ENCODE measurements at regions not wholly inside any gene's neighbourhood (a gene's known extent, or its start where the extent isn't known, plus 50 kb on each side); places are given as distances from the start of the nearest gene placed in this dataset.

DNA sequence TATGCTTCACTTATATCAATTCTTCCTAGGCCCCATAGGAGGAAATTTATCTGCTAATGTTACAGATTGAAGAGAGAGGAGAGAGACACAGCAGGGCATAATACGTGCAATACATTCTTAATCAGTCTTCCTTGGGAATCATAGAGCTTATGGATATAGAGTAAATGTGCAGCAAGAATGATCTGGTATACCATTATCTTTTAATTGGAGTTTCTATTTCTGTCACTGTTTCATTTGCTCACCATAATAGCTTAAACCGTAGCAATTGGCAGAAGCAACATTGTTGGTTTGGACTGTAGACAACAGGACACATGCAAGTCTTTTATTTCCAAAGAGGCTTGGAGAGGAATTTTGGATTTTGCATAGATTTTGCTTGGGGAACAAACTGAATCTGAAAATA, 68.1 kb upstream of the PCSK2 start:
- no peak for DNase-seq (ENCODE audit: low spot score)
- CTCF ChIA-PET = no interaction called here
- no peak overlapping the region for H3K27ac ChIP-seq
- POLR2A ChIA-PET (ENCODE audit: low non-redundant PET) = no interaction called here
- TF ChIP-seq CTCF (conservative IDR thresholded peaks at IDR 0.05; ENCODE audit: low read depth) = no peak

GRCh38 chr20:17161673-17162481, 65.0 kb upstream of the PCSK2 start:
- TF ChIP-seq CTCF (conservative IDR thresholded peaks at IDR 0.05; ENCODE audit: low read depth) = no peak
- POLR2A ChIA-PET (ENCODE audit: low non-redundant PET) = no interaction called here
- CTCF ChIA-PET = no interaction called here
- DNase-seq (ENCODE audit: low spot score) = no peak
- H3K27ac ChIP-seq = no peak overlapping the region

GRCh38 chr20:17168026-17168612, 58.7 kb upstream of the PCSK2 start:
- ChIA-PET CTCF (no interaction called here), POLR2A (ENCODE audit: low non-redundant PET) (no interaction called here)
- no peak for TF ChIP-seq CTCF (conservative IDR thresholded peaks at IDR 0.05; ENCODE audit: low read depth)
- no peak for DNase-seq (ENCODE audit: low spot score)
- H3K27ac ChIP-seq = no peak overlapping the region

- CTCF ChIA-PET = interaction anchor here (0.7 kb wide), 1 partner anchor 1226 kb away, joined by 3 read pairs; no protein-coding TSS in a partner anchor
- TF ChIP-seq CTCF (conservative IDR thresholded peaks at IDR 0.05; ENCODE audit: low read depth) = no peak
- POLR2A ChIA-PET (ENCODE audit: low non-redundant PET) = no interaction called here
- no peak overlapping the region for H3K27ac ChIP-seq
- no peak for DNase-seq (ENCODE audit: low spot score)
Observed at GRCh38 chr20:17169585-17170136, 57.2 kb upstream of the PCSK2 start.

DNA sequence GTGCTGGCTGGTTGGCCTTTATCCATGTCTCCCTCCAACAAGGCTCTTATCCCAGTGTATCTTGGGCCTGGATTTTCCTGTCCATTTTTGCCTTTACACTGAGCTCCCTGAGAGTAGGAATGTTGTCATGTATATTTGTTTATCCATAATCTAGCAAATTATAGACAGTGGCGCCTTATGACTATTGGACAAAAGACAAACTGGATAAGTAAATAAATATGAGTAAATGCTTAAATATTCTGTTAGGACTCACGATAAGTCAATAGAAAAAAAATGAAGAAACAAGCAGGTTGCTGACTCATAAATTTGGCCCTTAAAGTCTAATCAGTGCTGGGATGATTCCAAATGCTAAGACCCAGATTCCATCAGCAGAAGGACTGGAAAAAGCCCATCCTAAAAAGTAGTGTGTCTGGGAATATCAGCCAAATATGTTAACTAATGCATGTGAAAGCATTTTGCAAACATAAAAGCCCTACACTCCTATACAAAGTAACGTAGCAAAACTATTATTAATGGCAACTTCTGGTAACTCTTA, 55.0 kb upstream of the PCSK2 start:
- POLR2A ChIA-PET (ENCODE audit: low non-redundant PET) = no interaction called here
- CTCF ChIA-PET = interaction anchor here (0.6 kb wide), 1 partner anchor 260 kb away, joined by 3 read pairs; no protein-coding TSS in a partner anchor
- no peak for DNase-seq (ENCODE audit: low spot score)
- no peak overlapping the region for H3K27ac ChIP-seq
- TF ChIP-seq CTCF (conservative IDR thresholded peaks at IDR 0.05; ENCODE audit: low read depth) = no peak

DNA sequence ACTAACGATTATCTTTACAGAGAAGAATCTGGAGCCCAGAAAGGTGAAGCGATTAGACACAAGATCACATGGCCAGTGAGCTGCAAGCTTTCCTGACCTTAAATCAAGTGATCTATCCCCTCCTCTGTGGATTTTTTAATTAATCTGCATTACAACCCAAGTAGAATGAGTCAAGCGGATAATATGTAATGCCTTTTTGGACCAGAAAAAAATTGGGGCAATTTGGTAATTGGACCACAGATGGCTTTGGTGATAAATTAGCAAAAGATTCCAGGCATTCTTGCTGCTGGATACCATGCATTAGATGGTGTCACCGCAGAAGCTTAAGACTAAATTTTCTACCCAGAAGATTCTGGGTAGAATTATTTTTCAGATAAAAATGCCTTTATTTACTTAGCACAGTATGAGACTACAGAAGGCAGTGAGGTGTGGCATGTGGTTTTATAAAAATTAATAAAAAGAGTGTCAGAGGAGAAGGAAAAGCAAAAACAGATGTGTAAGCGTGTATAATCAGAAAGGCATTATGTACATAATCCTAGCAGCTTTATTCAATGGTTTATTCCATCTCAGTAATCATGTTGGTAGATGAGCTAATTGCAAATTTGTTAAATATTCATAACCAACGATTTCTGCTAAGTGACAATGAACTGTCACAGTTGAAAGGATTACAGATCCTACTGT, 53.9 kb upstream of the PCSK2 start:
- ChIA-PET POLR2A (ENCODE audit: low non-redundant PET) (no interaction called here), CTCF (no interaction called here)
- no peak overlapping the region for H3K27ac ChIP-seq
- no peak for DNase-seq (ENCODE audit: low spot score)
- no peak for TF ChIP-seq CTCF (conservative IDR thresholded peaks at IDR 0.05; ENCODE audit: low read depth)
